Parathyroid adenoma (tissue), 2 donors: ENCODE measurements at regions not wholly inside any gene's neighbourhood (a gene's known extent, or its start where the extent isn't known, plus 50 kb on each side); places are given as distances from the start of the nearest gene placed in this dataset.

ENCODE experiments used
- H2AFZ ChIP-seq: fragments of 300-600 bp; sonication (generic); one replicate; pipeline ENCODE4 v1.7.0; 2017; ENCODE audit warnings: antibody characterized with exemption, mild to moderate bottlenecking
- H3K27ac ChIP-seq: fragments of 300-600 bp; sonication (generic); one replicate; pipeline ENCODE4 v1.7.0; 2017
- H3K27me3 ChIP-seq: fragments of 300-600 bp; sonication (generic); one replicate; pipeline ENCODE4 v1.7.0; 2017; ENCODE audit warnings: low read length; ENCODE audit not compliant: control insufficient read depth, insufficient read depth
- H3K36me3 ChIP-seq: fragments of 300-600 bp; sonication (generic); one replicate; pipeline ENCODE4 v1.7.0; 2017; ENCODE audit warnings: low read length; ENCODE audit not compliant: control insufficient read depth, insufficient read depth
- H3K4me1 ChIP-seq: fragments of 300-600 bp; sonication (generic); one replicate; pipeline ENCODE4 v1.7.0; 2017; ENCODE audit warnings: control low read depth
- H3K4me2 ChIP-seq: fragments of 300-600 bp; sonication (generic); one replicate; pipeline ENCODE4 v1.7.0; 2017; ENCODE audit warnings: low read length
- H3K4me3 ChIP-seq: fragments of 300-600 bp; sonication (generic); one replicate; pipeline ENCODE4 v1.7.0; 2017; ENCODE audit warnings: low read depth, low read length
- H3K79me2 ChIP-seq: fragments of 300-600 bp; sonication (generic); one replicate; pipeline ENCODE4 v1.7.0; 2017; ENCODE audit warnings: control low read depth
- H3K9ac ChIP-seq: fragments of 300-600 bp; sonication (generic); one replicate; pipeline ENCODE4 v1.7.0; 2017; ENCODE audit warnings: mild to moderate bottlenecking
- H3K9me3 ChIP-seq: fragments of 300-600 bp; sonication (generic); one replicate; pipeline ENCODE4 v1.7.0; 2017; ENCODE audit warnings: low read length; ENCODE audit not compliant: control insufficient read depth
- TF ChIP-seq, protein P1 (sequence below): fragments of 300-600 bp; sonication (generic); IDR thresholded peaks from one replicate; pipeline ENCODE4 v1.7.0; 2017; ENCODE audit warnings: antibody characterized with exemption, mild to moderate bottlenecking
- donor health status: primary hyperparathyroidism.

DNA sequence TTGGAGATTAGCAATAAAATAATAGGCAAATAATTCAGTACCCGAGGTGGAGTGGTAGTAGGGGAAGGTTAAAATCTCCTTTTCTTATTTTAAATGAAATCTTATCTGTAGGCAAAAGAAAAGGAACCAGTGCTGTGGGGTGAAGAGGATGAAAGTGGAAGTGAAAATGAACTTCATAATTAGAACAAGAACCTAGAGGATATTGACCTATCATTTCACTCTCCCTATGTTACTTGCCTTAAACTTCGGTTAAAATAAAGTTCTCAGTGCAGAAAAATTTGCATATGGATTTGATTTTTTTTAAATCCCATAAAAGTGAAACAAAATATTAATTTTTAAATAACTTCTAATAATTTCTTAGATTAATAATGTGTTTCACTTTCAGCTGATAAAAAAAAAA, 1094.9 kb upstream of the C9orf72 start:
- Histone ChIP-seq H3K9ac (no peak overlapping the region), H3K4me3 (no peak overlapping the region), H3K9me3 (no peaks in the 10 kb centered on the region), H3K79me2 (no peaks in the 10 kb centered on the region), H3K36me3 (no peaks in the 10 kb centered on the region), H2AFZ (no peak overlapping the region), H3K27ac (no peak overlapping the region), H3K27me3 (no peaks in the 10 kb centered on the region), H3K4me1 (no peaks in the 10 kb centered on the region), H3K4me2 (no peak overlapping the region)
- TF ChIP-seq, protein P1, sequence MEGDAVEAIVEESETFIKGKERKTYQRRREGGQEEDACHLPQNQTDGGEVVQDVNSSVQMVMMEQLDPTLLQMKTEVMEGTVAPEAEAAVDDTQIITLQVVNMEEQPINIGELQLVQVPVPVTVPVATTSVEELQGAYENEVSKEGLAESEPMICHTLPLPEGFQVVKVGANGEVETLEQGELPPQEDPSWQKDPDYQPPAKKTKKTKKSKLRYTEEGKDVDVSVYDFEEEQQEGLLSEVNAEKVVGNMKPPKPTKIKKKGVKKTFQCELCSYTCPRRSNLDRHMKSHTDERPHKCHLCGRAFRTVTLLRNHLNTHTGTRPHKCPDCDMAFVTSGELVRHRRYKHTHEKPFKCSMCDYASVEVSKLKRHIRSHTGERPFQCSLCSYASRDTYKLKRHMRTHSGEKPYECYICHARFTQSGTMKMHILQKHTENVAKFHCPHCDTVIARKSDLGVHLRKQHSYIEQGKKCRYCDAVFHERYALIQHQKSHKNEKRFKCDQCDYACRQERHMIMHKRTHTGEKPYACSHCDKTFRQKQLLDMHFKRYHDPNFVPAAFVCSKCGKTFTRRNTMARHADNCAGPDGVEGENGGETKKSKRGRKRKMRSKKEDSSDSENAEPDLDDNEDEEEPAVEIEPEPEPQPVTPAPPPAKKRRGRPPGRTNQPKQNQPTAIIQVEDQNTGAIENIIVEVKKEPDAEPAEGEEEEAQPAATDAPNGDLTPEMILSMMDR = no peak

DNA sequence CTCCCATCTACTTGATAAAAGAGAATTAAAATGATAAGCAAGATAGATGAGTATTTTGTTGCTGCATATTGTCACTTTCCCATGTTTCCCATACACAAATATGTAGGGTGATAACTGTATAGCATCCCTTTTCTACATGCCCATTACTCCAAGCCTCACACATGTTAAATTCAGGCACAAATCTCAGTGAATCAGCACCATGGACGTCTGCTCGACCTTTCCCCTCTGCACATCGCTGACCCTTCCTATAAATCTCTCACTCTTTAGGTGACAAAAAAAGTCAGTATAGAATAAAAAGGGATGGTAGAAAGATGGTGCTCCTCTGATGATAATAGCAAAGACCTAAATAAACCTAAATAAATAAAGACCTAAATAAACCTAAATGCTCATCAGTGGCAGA, 1097.7 kb upstream of the C9orf72 start:
- Histone ChIP-seq H3K79me2 (no peaks in the 10 kb centered on the region), H3K9me3 (no peaks in the 10 kb centered on the region), H2AFZ (no peak overlapping the region), H3K36me3 (no peaks in the 10 kb centered on the region), H3K4me2 (no peak overlapping the region), H3K9ac (no peak overlapping the region), H3K27ac (no peak overlapping the region), H3K4me3 (no peak overlapping the region), H3K4me1 (no peaks in the 10 kb centered on the region), H3K27me3 (no peaks in the 10 kb centered on the region)
- TF ChIP-seq, protein P1 = no peak

DNA sequence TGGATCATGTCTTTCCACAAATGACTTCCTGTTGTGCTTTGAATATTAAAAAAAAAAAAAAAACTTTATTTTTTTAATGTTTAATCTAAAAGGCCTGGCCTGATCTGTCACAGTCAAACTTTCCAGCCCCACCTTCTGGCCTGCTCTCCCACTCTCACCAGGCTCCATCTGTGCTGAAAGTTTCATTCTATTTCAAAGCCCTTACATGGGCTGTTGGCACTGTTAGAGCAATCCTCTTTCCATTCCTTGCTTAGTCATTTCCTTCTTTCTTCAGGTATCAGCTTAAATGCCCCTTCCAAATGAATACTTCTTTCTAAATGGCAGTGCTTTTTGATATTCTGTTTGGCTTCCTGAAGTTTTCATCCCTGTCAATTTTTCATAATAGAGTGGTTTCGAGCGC, 1104.8 kb upstream of the C9orf72 start:
- no peaks in the 10 kb centered on the region for H3K4me1 ChIP-seq
- TF ChIP-seq, protein P1 = no peak
- H3K9ac ChIP-seq = no peak overlapping the region
- no peaks in the 10 kb centered on the region for H3K79me2 ChIP-seq
- no peak overlapping the region for H3K27ac ChIP-seq
- no peaks in the 10 kb centered on the region for H3K9me3 ChIP-seq
- no peak overlapping the region for H3K4me2 ChIP-seq
- no peaks in the 10 kb centered on the region for H3K36me3 ChIP-seq
- no peak overlapping the region for H2AFZ ChIP-seq
- H3K27me3 ChIP-seq = no peaks in the 10 kb centered on the region
- H3K4me3 ChIP-seq = no peak overlapping the region

DNA sequence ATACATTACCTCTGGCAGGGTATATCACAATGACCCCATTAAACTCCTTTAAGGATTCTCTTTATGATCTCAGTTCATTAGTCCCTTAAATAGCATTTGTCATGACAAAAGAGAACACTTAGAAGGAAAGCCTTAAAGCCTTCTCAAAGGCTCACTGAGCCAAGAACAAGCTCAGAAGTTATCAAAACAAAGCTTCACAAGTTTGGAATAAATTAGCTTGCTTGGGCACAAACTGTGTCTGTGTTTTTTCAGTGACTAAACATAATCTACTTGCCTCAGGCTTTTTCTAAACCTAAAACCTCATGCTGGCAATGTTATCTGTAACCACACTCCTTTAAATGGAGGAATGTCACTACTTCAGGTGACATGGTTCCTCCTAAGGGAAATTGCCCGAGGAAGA, 1114.9 kb upstream of the C9orf72 start:
- H3K4me1 ChIP-seq = no peaks in the 10 kb centered on the region
- no peak overlapping the region for H2AFZ ChIP-seq
- no peak overlapping the region for H3K27ac ChIP-seq
- H3K79me2 ChIP-seq = no peaks in the 10 kb centered on the region
- TF ChIP-seq, protein P1 = no peak
- no peaks in the 10 kb centered on the region for H3K36me3 ChIP-seq
- no peak overlapping the region for H3K9ac ChIP-seq
- no peaks in the 10 kb centered on the region for H3K27me3 ChIP-seq
- H3K4me3 ChIP-seq = no peak overlapping the region
- H3K9me3 ChIP-seq = no peaks in the 10 kb centered on the region
- H3K4me2 ChIP-seq = no peak overlapping the region

DNA sequence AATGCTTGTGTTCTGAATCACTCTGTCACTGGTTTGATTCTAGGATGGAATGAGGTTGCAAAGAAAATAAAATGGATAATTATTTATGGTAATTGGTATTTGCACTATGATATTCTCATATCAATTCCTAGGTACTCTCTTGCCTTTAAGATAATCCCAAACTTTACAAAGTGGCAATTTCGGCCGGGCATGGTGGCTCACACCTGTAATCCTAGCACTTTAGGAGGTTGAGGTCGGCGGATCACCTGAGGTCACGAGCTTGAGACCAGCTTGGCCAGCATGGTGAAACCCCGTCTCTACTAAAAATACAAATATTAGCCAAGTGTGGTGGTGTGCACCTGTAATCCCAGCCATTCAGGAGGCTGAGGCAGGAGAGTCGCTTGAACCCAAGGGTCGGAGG, 1118.7 kb upstream of the C9orf72 start:
- Histone ChIP-seq H3K9ac (no peak overlapping the region), H3K4me1 (no peaks in the 10 kb centered on the region), H3K79me2 (no peaks in the 10 kb centered on the region), H3K4me3 (no peak overlapping the region), H3K9me3 (no peaks in the 10 kb centered on the region), H3K27ac (no peak overlapping the region), H3K4me2 (no peak overlapping the region), H2AFZ (no peak overlapping the region), H3K36me3 (no peaks in the 10 kb centered on the region), H3K27me3 (no peaks in the 10 kb centered on the region)
- TF ChIP-seq, protein P1 = no peak
